ENCODE measurements at regions not wholly inside any gene's neighbourhood (a gene's known extent, or its start where the extent isn't known, plus 50 kb on each side); places are given as distances from the start of the nearest gene placed in this dataset.

DNA sequence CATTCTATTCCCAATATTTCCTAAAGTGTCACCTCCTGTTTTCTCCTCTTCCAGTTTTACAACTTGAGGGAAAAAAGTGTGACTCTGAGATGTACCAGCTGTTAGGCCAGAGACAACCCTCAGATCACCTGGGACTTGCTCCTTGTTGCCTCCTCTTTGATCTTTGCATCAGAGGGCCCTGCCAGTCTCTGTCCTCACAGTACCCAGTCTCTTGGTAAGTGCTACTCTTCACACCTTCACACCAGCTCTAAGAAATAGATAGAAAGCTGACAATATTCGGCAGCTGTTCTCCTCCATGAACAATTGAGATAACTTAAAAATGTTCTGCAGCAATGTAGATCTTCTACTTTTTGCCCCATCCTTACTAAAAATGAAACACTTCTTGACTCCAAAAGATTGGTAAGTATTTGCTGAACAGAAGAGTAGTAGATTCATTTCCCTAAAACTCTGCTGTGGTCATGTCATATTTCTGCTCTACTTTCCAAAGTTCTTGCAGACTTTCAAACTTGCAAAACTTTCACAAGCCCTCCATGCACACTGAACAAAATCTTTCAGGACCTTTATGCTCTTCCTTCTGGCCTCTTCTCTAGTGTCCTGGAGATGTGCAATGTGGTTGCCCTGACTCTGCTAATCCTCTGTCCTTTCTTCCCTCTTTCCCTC, 188.6 kb downstream of the SNX18 start:
- Histone ChIP-seq H3K9me3 (ENCODE audit: control insufficient read depth in 4 of 4, insufficient read depth in 3 of 4, low read length in 3 of 4) (peaks cover 0 to 2% (median 0%) of the 10 kb centered on the region in 4 donors), H3K36me3 (ENCODE audit: control insufficient read depth in 4 of 4, insufficient read depth in 4 of 4, low read length in 4 of 4) (no peaks in the 10 kb centered on the region), H3K27me3 (ENCODE audit: control insufficient read depth in 3 of 3, insufficient read depth in 3 of 3, low read length in 2 of 3) (no peaks in the 10 kb centered on the region), H3K4me3 (no peak overlapping the region), H3K4me1 (ENCODE audit: control insufficient read depth in 5 of 5, insufficient read depth in 5 of 5, low read length in 5 of 5) (peaks cover 2 to 31% (median 19%) of the 10 kb centered on the region in 5 donors), H3K9ac (ENCODE audit: insufficient read depth in 1 of 2, low read length in 2 of 2) (no peak overlapping the region), H3K27ac (ENCODE audit: low read depth in 1 of 2, low read length in 1 of 2) (no peak overlapping the region)
- TF ChIP-seq, protein P1, sequence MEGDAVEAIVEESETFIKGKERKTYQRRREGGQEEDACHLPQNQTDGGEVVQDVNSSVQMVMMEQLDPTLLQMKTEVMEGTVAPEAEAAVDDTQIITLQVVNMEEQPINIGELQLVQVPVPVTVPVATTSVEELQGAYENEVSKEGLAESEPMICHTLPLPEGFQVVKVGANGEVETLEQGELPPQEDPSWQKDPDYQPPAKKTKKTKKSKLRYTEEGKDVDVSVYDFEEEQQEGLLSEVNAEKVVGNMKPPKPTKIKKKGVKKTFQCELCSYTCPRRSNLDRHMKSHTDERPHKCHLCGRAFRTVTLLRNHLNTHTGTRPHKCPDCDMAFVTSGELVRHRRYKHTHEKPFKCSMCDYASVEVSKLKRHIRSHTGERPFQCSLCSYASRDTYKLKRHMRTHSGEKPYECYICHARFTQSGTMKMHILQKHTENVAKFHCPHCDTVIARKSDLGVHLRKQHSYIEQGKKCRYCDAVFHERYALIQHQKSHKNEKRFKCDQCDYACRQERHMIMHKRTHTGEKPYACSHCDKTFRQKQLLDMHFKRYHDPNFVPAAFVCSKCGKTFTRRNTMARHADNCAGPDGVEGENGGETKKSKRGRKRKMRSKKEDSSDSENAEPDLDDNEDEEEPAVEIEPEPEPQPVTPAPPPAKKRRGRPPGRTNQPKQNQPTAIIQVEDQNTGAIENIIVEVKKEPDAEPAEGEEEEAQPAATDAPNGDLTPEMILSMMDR (IDR thresholded peaks at IDR 0.05; ENCODE audit: control extremely low read depth, extremely low read depth) = no peak
- DNase-seq (peak in 1 of 3 donors; percentile 32), ATAC-seq (ENCODE audit: insufficient read depth, low FRiP score) (no peak)
- WGBS, 2 donors = 82 to 100% methylated on average over 1 of the region's 1 CpG

DNA sequence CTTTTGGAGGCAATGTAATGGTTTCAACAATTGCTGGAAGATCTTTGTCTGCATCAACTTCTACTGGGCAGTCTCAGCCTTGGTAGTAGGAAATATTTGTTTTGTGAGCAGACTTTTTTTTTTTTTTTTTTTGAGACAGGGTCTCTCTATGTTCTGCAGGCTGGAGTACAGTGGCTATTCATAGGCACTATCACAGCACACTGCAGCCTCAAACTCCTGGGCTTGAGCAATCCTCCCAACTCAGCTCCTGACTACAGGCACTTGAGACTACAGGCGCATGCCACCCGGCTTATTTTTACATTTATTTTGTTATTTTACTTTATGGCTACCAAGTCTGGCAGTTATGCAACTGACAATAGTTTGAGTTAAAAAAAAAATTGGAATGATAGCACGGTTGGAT, 187.3 kb downstream of the SNX18 start:
- 83 to 88% methylated on average over 3 of the region's 3 CpGs for WGBS, 2 donors
- H3K27ac ChIP-seq (ENCODE audit: low read depth in 1 of 2, low read length in 1 of 2) = no peak overlapping the region
- H3K4me1 ChIP-seq (ENCODE audit: control insufficient read depth in 5 of 5, insufficient read depth in 5 of 5, low read length in 5 of 5) = peaks cover 2 to 31% (median 19%) of the 10 kb centered on the region in 5 donors
- TF ChIP-seq, protein P1 (IDR thresholded peaks at IDR 0.05; ENCODE audit: control extremely low read depth, extremely low read depth) = no peak
- H3K27me3 ChIP-seq (ENCODE audit: control insufficient read depth in 3 of 3, insufficient read depth in 3 of 3, low read length in 2 of 3) = no peaks in the 10 kb centered on the region
- ATAC-seq (ENCODE audit: insufficient read depth, low FRiP score) (no peak), DNase-seq (peak in 1 of 3 donors; percentile 51)
- H3K9me3 ChIP-seq (ENCODE audit: control insufficient read depth in 4 of 4, insufficient read depth in 3 of 4, low read length in 3 of 4) = peaks cover 0 to under 1% (median 0%) of the 10 kb centered on the region in 4 donors
- H3K36me3 ChIP-seq (ENCODE audit: control insufficient read depth in 4 of 4, insufficient read depth in 4 of 4, low read length in 4 of 4) = no peaks in the 10 kb centered on the region
- no peak overlapping the region for H3K9ac ChIP-seq (ENCODE audit: insufficient read depth in 1 of 2, low read length in 2 of 2)
- no peak overlapping the region for H3K4me3 ChIP-seq

DNA sequence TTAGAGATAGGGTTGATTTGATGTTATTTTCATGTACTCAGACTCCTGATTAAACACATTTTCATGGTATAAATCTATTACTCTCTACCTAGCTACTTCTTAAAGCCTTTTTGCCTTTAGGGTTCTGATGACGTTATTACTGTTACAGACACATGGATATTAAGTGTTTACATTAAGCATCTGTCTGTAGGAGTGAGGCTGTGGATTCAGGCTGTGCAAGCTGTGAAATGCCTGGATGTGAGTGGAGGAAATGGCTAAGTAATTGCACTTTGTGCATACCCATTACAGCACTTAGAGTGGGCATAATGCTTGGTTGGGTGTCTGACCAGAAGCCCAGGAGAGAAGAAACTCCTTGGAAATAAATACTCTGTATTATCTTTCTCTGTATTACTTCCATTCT, 186.8 kb downstream of the SNX18 start:
- TF ChIP-seq, protein P1 (IDR thresholded peaks at IDR 0.05; ENCODE audit: control extremely low read depth, extremely low read depth) = no peak
- DNase-seq (peak; percentile 75 to 93 (median 92)), ATAC-seq (ENCODE audit: insufficient read depth, low FRiP score) (no peak)
- no peaks in the 10 kb centered on the region for H3K27me3 ChIP-seq (ENCODE audit: control insufficient read depth in 3 of 3, insufficient read depth in 3 of 3, low read length in 2 of 3)
- H3K9me3 ChIP-seq (ENCODE audit: control insufficient read depth in 4 of 4, insufficient read depth in 3 of 4, low read length in 3 of 4) = no peaks in the 10 kb centered on the region
- H3K36me3 ChIP-seq (ENCODE audit: control insufficient read depth in 4 of 4, insufficient read depth in 4 of 4, low read length in 4 of 4) = no peaks in the 10 kb centered on the region
- H3K4me1 ChIP-seq (ENCODE audit: control insufficient read depth in 5 of 5, insufficient read depth in 5 of 5, low read length in 5 of 5) = peaks cover 2 to 31% (median 19%) of the 10 kb centered on the region in 5 donors
- H3K9ac ChIP-seq (ENCODE audit: insufficient read depth in 1 of 2, low read length in 2 of 2) = no peak overlapping the region
- no peak overlapping the region for H3K4me3 ChIP-seq
- H3K27ac ChIP-seq (ENCODE audit: low read depth in 1 of 2, low read length in 1 of 2) = no peak overlapping the region
- WGBS, 2 donors = 59 to 85% methylated on average over 1 of the region's 1 CpG

Data from lung (tissue), 11 donors.